NCI-H1930 (cell line): ENCODE measurements at regions not wholly inside any gene's neighbourhood (a gene's known extent, or its start where the extent isn't known, plus 50 kb on each side); places are given as distances from the start of the nearest gene placed in this dataset.
"Not testable (repeated sequence)": the region's sequence is repeated elsewhere in the genome, so short reads cannot be mapped to it uniquely, and the experiment has no call there.

Experiments used
- DNase-seq, 2 experiments: peaks; one replicate each; lab custom pipeline; 2025; lab: John Stamatoyannopoulos, UW

DNA sequence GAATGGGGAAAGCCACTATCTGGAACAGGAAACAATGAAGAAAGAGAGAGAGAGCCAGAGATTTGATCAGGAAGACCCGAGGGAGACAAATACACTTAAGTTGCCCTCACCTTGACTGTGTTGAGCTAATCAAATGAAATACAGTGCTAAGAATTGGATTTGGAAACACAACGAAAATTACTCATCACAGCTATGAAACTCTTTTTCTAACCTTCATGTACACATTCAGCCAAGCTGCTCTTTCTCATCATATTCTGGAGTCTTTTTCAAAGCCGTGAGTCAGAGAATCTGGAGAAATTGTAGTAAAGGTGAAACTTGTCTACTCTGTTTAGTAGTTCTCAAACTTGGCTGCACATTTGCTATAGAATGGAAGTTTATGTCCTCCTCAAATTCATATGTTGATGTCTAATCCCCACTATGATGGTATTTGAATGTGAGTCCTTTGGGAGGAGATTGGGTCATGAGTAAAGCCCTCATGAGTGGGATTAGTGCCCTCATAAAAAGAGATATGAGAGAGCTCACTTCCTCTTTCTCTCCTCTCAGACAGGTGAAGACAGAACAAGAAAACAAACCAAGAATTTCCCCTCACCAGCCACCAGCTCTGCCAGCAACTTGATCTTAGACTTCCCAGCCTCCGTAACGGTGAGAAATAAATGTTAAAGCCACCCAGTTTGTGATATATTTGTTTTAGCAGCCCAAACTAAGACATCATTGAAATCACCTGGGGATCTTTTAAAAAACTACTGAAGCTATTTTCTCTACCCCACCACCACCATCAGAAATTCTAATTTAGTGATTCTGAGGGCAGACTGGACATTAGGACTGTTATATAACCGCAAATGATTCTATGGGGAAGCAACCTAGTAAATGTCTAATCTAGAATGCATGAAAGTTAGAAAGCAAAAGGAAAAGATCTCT is 143.6 kb upstream of the GRM7 start:
- no peak for DNase-seq

- no peak for DNase-seq
Measured at GRCh38 chr3:6719999-6720398, 140.9 kb upstream of the GRM7 start.

GRCh38 chr3:6721491-6721890 is 139.4 kb upstream of the GRM7 start:
- DNase-seq: no peak

- no peak for DNase-seq
Measured at GRCh38 chr3:6723205-6723604, 137.7 kb upstream of the GRM7 start.

DNA sequence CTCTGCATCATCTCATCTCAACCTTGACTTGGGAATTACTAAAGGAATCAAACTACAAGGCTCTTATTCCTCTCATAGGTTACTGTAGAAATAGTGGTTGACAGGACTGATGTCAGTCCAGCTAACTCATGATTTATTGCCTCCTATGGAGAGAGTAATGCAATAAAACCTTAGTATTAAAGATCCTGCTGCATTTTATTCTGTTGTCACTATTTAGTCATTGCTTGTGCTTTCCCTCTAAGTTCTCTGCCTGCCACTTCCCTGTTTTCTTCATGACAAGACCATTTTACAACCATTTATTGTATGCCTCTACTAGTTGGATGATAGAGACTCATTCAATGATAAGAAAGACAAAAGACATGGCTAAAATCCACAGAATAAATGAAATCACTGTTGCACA is 134.1 kb upstream of the GRM7 start:
- no peak for DNase-seq

DNA sequence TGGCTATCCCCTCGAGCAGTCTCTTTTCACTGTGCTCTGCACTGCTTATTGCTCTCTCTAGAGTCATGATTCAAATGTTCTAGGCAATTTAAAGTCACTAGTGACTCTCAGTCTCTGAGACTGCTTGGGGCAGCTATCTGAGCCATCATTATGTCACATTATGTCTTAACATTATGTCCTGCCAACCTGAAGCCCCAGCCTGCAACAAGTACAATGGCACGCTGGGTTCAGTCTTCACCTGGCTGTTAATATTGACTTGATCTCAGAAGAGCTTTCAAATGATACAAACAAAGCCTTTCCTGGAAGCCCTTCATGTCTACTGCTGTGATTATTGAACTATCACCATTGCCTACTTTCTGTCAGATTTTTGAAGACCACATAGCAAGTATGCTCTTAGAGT is 128.1 kb upstream of the GRM7 start:
- no peak for DNase-seq

GRCh38 chr3:6733699-6734394 is 127.1 kb upstream of the GRM7 start:
- no peak for DNase-seq

- no peak for DNase-seq
Measured at GRCh38 chr3:6734395-6734746, 126.5 kb upstream of the GRM7 start.

DNA sequence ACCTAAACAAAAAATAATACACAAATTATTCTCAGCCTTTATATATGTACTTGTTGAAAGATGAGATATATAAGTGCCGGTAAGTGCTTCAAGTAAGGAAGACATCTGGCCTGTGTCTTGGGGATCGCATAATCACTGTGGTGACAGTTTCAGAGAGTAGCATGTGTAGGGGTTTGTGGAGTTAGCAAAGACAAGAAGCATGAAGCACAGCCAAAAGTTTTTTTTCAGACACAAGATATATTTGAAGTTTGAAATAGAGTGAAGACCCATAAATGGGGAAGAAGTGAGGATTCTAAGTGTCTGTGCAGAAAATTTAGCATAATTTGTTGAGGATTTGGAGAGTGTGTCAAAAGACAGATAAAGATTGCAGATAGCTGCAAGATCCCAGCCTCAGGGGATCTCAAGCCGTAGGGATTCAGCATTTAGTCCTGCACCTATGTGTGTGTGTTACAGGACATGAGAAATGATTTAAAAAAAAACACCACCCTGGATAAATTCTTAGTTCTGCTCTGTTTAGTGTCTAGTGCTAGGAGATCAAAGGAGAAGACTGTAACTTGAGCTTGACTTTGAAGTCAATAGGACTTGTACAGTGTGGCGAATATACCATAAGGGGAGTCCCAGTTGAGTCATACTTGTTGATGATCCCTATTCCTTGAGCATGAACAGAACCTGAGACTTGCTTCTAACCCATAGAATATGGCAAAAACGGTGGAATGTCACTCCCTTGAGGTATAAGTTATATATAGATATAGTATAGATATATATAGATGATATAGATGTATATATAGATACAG is 123.9 kb upstream of the GRM7 start:
- DNase-seq: no peak

DNA sequence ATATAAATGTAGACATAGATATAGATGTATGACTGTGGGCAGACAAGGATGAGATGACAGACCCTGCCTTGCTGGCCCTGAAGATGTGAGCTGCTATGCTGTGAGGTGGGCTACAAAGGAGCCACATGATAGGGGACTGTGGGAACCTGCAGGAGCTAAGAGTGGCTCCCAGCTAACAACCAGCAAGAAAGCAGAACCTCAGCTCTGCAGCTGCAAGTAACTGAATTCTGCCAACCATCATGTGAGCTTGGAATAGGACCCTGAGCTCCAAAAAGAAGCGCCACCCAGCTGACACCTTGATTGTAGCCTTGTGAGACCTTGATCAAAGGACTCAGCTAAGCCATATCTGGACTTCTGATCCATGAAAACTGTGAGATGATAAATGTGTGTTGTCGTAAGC is 123.3 kb upstream of the GRM7 start:
- no peak for DNase-seq

GRCh38 chr3:6739288-6739687 is 121.6 kb upstream of the GRM7 start:
- no peak for DNase-seq

DNA sequence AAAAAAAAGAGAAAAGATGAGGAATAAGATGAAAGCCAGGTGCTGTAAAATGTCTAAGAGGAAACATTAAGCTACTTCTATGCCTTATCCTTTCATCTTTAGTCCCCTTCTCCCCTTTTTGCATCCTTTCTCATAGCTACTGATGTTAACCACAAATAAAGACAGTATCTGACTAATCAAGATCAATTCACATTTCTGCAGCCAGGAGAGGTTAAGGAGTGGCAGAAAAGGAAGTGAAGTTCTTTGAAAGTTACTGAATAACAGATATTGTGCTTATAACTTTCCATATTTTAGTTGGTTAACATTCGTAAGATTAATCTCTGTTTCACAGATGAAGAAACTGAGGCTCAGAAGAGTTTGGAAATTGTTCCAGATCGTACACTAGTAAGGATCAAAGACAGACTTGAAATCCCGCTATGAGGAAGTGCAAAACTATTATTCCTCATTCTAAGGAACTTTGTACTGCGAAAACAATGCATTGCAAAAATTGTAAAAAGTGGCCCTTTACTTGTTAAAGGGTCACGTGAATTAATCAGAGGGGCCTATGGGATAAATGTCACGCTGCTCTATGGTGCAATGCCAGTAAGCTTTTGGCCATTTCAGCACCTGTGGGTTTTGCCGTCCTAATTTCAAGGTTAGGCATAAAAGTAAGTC is 117.7 kb upstream of the GRM7 start:
- no peak for DNase-seq

- no peak for DNase-seq
Measured at GRCh38 chr3:6746443-6746842, 114.5 kb upstream of the GRM7 start.

DNA sequence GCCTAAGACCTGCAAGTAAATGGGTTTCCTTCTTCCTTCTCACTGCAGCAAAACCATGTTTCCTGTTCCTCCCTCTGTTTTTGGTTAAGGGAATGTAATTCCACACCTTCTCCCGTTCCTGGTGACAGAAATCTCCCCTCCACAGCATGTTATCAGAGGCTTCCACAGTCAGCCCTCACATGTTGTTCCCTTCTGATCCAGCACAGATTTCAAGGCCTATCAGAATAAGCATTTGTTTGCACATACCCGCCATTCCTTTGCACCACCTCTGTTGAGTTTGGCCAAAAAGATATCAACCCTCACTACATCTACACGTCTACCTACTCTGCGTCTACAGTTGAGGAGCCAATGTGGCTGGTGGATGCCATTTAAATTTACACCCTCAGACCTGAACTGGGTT is 113.9 kb upstream of the GRM7 start:
- DNase-seq: no peak

DNA sequence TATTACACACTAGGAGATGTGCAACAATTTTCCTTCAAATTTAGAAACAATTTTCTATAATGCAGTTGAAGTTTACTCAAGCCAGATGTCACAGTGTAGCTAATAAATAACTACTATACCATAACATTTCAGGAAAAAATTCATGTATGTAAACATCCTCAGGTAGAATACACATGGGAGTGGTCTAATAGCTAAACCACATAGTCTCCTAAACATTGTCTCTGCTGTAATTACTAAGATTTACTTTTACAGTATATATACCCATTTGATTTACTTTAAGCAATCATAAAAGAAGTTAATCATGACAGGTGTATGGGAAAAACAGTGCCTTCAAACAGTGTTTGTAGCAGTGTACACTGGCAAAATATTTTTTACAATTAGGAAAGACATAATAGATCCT is 110.1 kb upstream of the GRM7 start:
- peak; percentile 61 to 67 for DNase-seq

DNA sequence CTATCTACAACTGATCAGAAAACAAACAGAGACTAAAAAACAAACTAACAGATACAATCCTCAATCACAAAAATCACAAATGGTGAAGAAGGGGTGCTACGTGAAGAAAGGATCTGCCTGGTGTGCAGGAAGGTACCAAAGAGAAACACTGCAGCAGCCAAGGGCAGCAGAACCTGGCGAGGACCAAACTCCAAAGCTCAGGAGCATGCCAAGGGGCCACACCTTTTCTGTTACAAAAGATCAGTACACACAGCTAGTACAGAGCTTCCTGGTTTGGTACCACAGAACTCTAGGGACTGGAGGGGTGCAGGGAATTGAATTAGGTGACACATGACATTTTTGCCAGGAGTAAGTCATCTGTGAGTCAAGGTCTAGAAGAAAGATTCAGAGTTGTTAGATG is 107.4 kb upstream of the GRM7 start:
- no peak for DNase-seq

- not testable (repeated sequence) for DNase-seq
Measured at GRCh38 chr3:6769532-6770396, 91.2 kb upstream of the GRM7 start.

- no peak for DNase-seq
Measured at GRCh38 chr3:6770397-6770690, 90.6 kb upstream of the GRM7 start.

GRCh38 chr3:6771171-6771570 is 89.7 kb upstream of the GRM7 start:
- DNase-seq: no peak

- no peak for DNase-seq
Measured at GRCh38 chr3:6779140-6779539, 81.8 kb upstream of the GRM7 start.

GRCh38 chr3:6781092-6781491 is 79.8 kb upstream of the GRM7 start:
- DNase-seq: no peak
